ENCODE measurements at regions not wholly inside any gene's neighbourhood (a gene's known extent, or its start where the extent isn't known, plus 50 kb on each side); places are given as distances from the start of the nearest gene placed in this dataset.

DNA sequence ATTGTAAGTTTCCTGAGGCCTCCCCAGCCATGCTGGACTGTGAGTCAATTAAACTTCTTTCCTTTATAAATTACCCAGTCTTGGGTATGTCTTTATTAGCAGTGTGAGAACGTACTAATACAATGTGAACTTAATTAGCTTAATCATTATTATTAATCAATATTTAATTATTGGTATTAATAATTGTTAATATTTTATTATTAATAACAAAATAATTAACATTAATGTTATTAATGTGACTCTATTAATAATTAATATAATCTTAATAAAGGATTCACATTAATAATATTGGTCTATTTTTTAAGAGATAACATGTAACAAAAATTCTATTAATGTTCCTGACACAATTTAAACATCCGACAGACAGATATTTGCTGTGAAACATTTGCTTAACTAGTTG lies 164.9 kb upstream of the ATF7IP start:
- TF ChIP-seq TAF1 (IDR thresholded peaks at IDR 0.05; ENCODE audit: low read depth) (no peak), EGR1 (IDR thresholded peaks at IDR 0.05) (no peak), FOXM1 (IDR thresholded peaks at IDR 0.05; ENCODE audit: borderline replicate concordance, low read depth) (no peak), CREB1 (IDR thresholded peaks at IDR 0.05; ENCODE audit: low read depth) (no peak), ZBTB7A (IDR thresholded peaks at IDR 0.05; ENCODE audit: low read depth) (no peak), RAD21 (IDR thresholded peaks at IDR 0.05; ENCODE audit: low read depth) (no peak), TEAD4 (IDR thresholded peaks at IDR 0.05) (no peak), YY1 (IDR thresholded peaks at IDR 0.05; ENCODE audit: low read depth) (no peak), EP300 (IDR thresholded peaks at IDR 0.05; ENCODE audit: borderline replicate concordance) (no peak)
- TF ChIP-seq, protein P1, sequence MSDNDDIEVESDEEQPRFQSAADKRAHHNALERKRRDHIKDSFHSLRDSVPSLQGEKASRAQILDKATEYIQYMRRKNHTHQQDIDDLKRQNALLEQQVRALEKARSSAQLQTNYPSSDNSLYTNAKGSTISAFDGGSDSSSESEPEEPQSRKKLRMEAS (IDR thresholded peaks at IDR 0.05), result no peak

DNA sequence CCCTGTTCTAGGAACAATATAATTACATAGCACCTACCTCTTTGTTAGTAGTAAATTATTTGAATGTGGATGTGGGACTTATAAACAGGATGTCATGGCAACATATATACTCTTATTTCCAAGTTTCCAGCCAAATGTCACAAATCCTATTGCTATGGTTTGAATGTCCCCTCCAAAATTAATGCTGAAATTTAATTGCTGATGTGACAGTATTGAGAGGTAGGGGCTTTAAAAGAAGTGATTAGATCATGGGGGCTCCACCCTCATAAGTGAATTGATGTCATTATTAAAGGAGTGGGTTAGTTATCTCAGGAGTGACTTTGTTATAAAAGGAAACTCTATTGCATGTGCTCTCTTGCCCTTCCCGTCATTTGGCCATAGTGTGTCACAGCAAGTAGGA lies 164.2 kb upstream of the ATF7IP start:
- no peak for TF ChIP-seq TAF1 (IDR thresholded peaks at IDR 0.05; ENCODE audit: low read depth)
- no peak for TF ChIP-seq EP300 (IDR thresholded peaks at IDR 0.05; ENCODE audit: borderline replicate concordance)
- no peak for TF ChIP-seq TCF12 (IDR thresholded peaks at IDR 0.05; ENCODE audit: low read depth)
- TF ChIP-seq, protein P1 (IDR thresholded peaks at IDR 0.05), result no peak
- no peak for TF ChIP-seq RAD21 (IDR thresholded peaks at IDR 0.05; ENCODE audit: low read depth)

DNA sequence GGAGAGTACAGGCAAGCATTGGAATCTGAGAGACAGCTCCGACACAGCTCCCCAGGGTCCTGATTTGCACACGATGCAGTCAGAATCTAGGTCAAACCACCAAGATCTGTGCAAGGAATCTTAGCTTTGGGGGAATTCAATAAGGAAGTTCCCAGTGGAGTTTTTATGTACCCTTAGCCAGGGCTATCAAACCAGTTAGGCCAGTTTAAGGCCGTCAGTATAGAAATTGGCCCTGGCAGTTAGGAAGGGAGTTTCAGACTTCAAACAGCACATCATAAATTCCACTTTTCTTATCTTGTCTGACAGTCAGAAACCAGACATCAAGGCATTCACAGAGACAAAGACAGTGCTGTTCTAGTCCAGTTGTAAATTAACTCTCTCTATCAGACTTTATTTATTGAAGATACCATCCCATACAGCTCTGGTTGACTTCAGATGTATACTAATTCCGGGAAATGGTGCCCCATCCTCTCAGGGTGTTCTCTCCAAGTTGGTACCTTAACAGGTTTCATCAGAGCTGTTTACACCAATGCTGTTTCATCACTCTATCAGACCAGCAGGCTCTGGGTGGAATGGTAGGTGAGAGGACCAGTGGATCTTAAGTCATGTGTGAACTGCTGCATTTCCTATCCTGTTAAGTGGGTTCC lies 157.5 kb upstream of the ATF7IP start:
- no peak for TF ChIP-seq CEBPB (IDR thresholded peaks at IDR 0.05)
- TF ChIP-seq TAF1 (IDR thresholded peaks at IDR 0.05; ENCODE audit: low read depth), result no peak
- no peak for TF ChIP-seq ZBTB7A (IDR thresholded peaks at IDR 0.05; ENCODE audit: low read depth)
- TF ChIP-seq EP300 (IDR thresholded peaks at IDR 0.05; ENCODE audit: borderline replicate concordance), result no peak; the same call in 1 of the 2 replicates
- TF ChIP-seq, protein P2, sequence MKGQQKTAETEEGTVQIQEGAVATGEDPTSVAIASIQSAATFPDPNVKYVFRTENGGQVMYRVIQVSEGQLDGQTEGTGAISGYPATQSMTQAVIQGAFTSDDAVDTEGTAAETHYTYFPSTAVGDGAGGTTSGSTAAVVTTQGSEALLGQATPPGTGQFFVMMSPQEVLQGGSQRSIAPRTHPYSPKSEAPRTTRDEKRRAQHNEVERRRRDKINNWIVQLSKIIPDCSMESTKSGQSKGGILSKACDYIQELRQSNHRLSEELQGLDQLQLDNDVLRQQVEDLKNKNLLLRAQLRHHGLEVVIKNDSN (IDR thresholded peaks at IDR 0.05), result no peak
- TF ChIP-seq, protein P1 (IDR thresholded peaks at IDR 0.05), result 0 out of 2 replicates have a peak, but pooled peaks have one; percentile 11
- TF ChIP-seq, protein P3, sequence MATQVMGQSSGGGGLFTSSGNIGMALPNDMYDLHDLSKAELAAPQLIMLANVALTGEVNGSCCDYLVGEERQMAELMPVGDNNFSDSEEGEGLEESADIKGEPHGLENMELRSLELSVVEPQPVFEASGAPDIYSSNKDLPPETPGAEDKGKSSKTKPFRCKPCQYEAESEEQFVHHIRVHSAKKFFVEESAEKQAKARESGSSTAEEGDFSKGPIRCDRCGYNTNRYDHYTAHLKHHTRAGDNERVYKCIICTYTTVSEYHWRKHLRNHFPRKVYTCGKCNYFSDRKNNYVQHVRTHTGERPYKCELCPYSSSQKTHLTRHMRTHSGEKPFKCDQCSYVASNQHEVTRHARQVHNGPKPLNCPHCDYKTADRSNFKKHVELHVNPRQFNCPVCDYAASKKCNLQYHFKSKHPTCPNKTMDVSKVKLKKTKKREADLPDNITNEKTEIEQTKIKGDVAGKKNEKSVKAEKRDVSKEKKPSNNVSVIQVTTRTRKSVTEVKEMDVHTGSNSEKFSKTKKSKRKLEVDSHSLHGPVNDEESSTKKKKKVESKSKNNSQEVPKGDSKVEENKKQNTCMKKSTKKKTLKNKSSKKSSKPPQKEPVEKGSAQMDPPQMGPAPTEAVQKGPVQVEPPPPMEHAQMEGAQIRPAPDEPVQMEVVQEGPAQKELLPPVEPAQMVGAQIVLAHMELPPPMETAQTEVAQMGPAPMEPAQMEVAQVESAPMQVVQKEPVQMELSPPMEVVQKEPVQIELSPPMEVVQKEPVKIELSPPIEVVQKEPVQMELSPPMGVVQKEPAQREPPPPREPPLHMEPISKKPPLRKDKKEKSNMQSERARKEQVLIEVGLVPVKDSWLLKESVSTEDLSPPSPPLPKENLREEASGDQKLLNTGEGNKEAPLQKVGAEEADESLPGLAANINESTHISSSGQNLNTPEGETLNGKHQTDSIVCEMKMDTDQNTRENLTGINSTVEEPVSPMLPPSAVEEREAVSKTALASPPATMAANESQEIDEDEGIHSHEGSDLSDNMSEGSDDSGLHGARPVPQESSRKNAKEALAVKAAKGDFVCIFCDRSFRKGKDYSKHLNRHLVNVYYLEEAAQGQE (IDR thresholded peaks at IDR 0.05; ENCODE audit: low read depth), result no peak
- peak; percentile 56; the same call in 1 of the 2 replicates for TF ChIP-seq FOXM1 (IDR thresholded peaks at IDR 0.05; ENCODE audit: borderline replicate concordance, low read depth)
- TF ChIP-seq CREB1 (IDR thresholded peaks at IDR 0.05; ENCODE audit: low read depth), result no peak
- peak; percentile 77 for TF ChIP-seq NFIC (IDR thresholded peaks at IDR 0.05)
- TF ChIP-seq RAD21 (IDR thresholded peaks at IDR 0.05; ENCODE audit: low read depth), result no peak
- peak; percentile 70; the same call in 1 of the 2 replicates for TF ChIP-seq TCF12 (IDR thresholded peaks at IDR 0.05; ENCODE audit: low read depth)
- peak; percentile 61 for TF ChIP-seq TEAD4 (IDR thresholded peaks at IDR 0.05)
- TF ChIP-seq YY1 (IDR thresholded peaks at IDR 0.05; ENCODE audit: low read depth), result no peak

DNA sequence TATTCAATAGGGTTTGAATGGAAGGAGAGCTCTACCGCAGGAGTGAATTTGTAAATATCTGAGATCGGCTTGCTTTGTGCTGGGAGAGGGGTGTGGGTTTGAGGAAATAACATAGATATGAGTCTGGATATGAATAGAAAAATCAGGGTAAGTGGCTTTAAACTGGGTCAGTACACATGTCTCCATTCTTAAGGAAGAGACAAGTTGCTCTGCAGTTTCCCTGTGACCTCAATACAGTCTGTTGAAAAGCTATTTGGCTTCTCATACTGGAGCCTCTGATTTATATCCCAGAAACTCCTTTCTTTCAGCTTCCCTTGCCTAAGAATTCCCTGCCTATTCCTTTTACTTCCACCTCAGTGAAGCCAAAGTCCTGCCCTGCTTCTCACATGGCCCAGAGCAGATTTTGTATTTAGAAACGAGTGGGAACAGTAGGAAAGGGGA lies 153.5 kb upstream of the ATF7IP start:
- TF ChIP-seq EP300 (IDR thresholded peaks at IDR 0.05; ENCODE audit: borderline replicate concordance) (no peak), TAF1 (IDR thresholded peaks at IDR 0.05; ENCODE audit: low read depth) (no peak), TCF12 (IDR thresholded peaks at IDR 0.05; ENCODE audit: low read depth) (no peak), FOXM1 (IDR thresholded peaks at IDR 0.05; ENCODE audit: borderline replicate concordance, low read depth) (no peak), TEAD4 (IDR thresholded peaks at IDR 0.05) (no peak)
- TF ChIP-seq, protein P2 (IDR thresholded peaks at IDR 0.05), result no peak
- TF ChIP-seq, protein P3 (IDR thresholded peaks at IDR 0.05; ENCODE audit: low read depth), result no peak

DNA sequence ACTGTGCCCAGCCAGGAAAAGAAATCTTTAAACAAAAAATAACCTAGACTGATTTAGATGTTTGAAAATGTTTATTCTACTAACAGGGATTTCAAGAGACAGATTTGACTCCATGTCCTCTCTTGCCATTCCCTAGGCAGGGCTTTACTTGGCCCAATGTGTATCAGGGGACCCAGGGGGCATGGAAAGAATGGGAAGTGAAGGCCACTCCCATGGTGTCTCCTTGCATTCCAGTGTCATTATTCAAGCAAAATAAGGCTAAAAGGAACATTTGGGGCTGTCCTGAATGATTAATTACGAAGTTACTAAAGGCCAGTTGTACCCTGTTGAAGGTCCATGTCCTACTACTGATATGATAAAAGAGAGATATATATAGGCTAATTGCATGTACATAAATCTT lies 151.9 kb upstream of the ATF7IP start:
- TF ChIP-seq FOXM1 (IDR thresholded peaks at IDR 0.05; ENCODE audit: borderline replicate concordance, low read depth), result peak; percentile 53; the same call in 1 of the 2 replicates
- no peak for TF ChIP-seq TAF1 (IDR thresholded peaks at IDR 0.05; ENCODE audit: low read depth)
- peak; percentile 64; the same call in 1 of the 2 replicates for TF ChIP-seq NFIC (IDR thresholded peaks at IDR 0.05)
- TF ChIP-seq TCF12 (IDR thresholded peaks at IDR 0.05; ENCODE audit: low read depth), result peak; percentile 70; the same call in 1 of the 2 replicates
- TF ChIP-seq TEAD4 (IDR thresholded peaks at IDR 0.05), result peak; percentile 94
- TF ChIP-seq YY1 (IDR thresholded peaks at IDR 0.05; ENCODE audit: low read depth), result no peak
- peak; percentile 90 for TF ChIP-seq EP300 (IDR thresholded peaks at IDR 0.05; ENCODE audit: borderline replicate concordance)
- TF ChIP-seq, protein P1 (IDR thresholded peaks at IDR 0.05), result no peak
- TF ChIP-seq EGR1 (IDR thresholded peaks at IDR 0.05), result no peak
- TF ChIP-seq, protein P2 (IDR thresholded peaks at IDR 0.05), result no peak

All from Ishikawa (cell line).